ENCODE measurements at regions not wholly inside any gene's neighbourhood (a gene's known extent, or its start where the extent isn't known, plus 50 kb on each side); places are given as distances from the start of the nearest gene placed in this dataset.

- peaks cover 17% of the 10 kb centered on the region for H3K9me3 Mint-ChIP-seq
- no peak overlapping the region for H3K4me3 Mint-ChIP-seq
- H3K27me3 Mint-ChIP-seq, result peaks cover 18% of the 10 kb centered on the region
- ChIA-PET POLR2A (interaction anchor here (0.6 kb wide), 1 partner anchor 649 kb away, joined by 3 read pairs; no protein-coding TSS in a partner anchor), CTCF (interaction anchor here (0.5 to 1.1 kb wide), 5 partner anchors 15 to 68 kb away, joined by 3 to 4 read pairs (median 3); no protein-coding TSS in a partner anchor)
- peaks cover 5% of the 10 kb centered on the region for H3K36me3 Mint-ChIP-seq (ENCODE audit: low read depth)
- H3K4me1 Mint-ChIP-seq, result no peaks in the 10 kb centered on the region
- DNase-seq, result no peak
- H3K27ac Mint-ChIP-seq, result no peak overlapping the region
These were observed 69.7 kb upstream of the SEPTIN5 start for GRCh38 chr22:19644314-19645223.

GRCh38 chr22:19645391-19645790 is 68.9 kb upstream of the SEPTIN5 start:
- no peak overlapping the region for H3K27ac Mint-ChIP-seq
- H3K4me1 Mint-ChIP-seq, result no peaks in the 10 kb centered on the region
- ChIA-PET CTCF (interaction anchor here (1.1 kb wide), 1 partner anchor 16 kb away, joined by 4 read pairs; no protein-coding TSS in a partner anchor), POLR2A (no interaction called here)
- H3K27me3 Mint-ChIP-seq, result peaks cover 23% of the 10 kb centered on the region
- DNase-seq, result no peak
- peaks cover 5% of the 10 kb centered on the region for H3K36me3 Mint-ChIP-seq (ENCODE audit: low read depth)
- H3K9me3 Mint-ChIP-seq, result peaks cover 19% of the 10 kb centered on the region
- H3K4me3 Mint-ChIP-seq, result no peak overlapping the region

DNA sequence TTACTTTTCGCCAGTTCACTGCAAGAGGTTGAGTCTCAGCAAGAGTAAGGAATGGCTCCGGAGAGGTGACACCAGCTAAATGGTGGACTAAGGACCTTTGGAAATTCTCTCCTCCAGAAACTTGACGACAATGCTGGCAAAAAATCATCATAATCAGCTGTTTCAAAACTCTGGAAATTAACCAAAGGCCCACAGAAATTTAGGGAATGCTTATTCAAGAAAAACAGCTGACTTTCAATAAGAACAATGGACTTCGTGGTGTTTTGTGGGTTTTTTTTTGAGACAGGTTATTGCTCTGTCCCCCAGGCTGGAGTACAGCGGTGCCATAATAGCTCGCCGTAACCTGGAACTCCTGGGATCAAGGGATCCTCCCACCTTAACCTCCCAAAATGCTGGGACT is 68.4 kb upstream of the SEPTIN5 start:
- POLR2A ChIA-PET, result no interaction called here
- Mint-ChIP-seq H3K4me1 (no peaks in the 10 kb centered on the region), H3K4me3 (no peak overlapping the region), H3K36me3 (ENCODE audit: low read depth) (peaks cover 5% of the 10 kb centered on the region), H3K9me3 (peaks cover 19% of the 10 kb centered on the region), H3K27me3 (peaks cover 26% of the 10 kb centered on the region), H3K27ac (no peak overlapping the region)
- DNase-seq, result no peak
- CTCF ChIA-PET, result no interaction called here

GRCh38 chr22:19646383-19646782 is 67.9 kb upstream of the SEPTIN5 start:
- H3K36me3 Mint-ChIP-seq (ENCODE audit: low read depth), result peaks cover 5% of the 10 kb centered on the region
- POLR2A ChIA-PET, result no interaction called here
- CTCF ChIA-PET, result interaction anchor here (0.9 kb wide), 1 partner anchor 18 kb away, joined by 3 read pairs; no protein-coding TSS in a partner anchor
- peaks cover 19% of the 10 kb centered on the region for H3K9me3 Mint-ChIP-seq
- no peak overlapping the region for H3K27ac Mint-ChIP-seq
- no peak for DNase-seq
- no peak overlapping the region for H3K4me3 Mint-ChIP-seq
- H3K27me3 Mint-ChIP-seq, result peaks cover 30% of the 10 kb centered on the region
- no peaks in the 10 kb centered on the region for H3K4me1 Mint-ChIP-seq

GRCh38 chr22:19648419-19648929 is 65.8 kb upstream of the SEPTIN5 start:
- ChIA-PET POLR2A (no interaction called here), CTCF (no interaction called here)
- H3K27me3 Mint-ChIP-seq, result peaks cover 40% of the 10 kb centered on the region
- H3K9me3 Mint-ChIP-seq, result peaks cover 19% of the 10 kb centered on the region
- no peak for DNase-seq
- peaks cover 5% of the 10 kb centered on the region for H3K36me3 Mint-ChIP-seq (ENCODE audit: low read depth)
- H3K4me3 Mint-ChIP-seq, result no peak overlapping the region
- no peaks in the 10 kb centered on the region for H3K4me1 Mint-ChIP-seq
- no peak overlapping the region for H3K27ac Mint-ChIP-seq

DNA sequence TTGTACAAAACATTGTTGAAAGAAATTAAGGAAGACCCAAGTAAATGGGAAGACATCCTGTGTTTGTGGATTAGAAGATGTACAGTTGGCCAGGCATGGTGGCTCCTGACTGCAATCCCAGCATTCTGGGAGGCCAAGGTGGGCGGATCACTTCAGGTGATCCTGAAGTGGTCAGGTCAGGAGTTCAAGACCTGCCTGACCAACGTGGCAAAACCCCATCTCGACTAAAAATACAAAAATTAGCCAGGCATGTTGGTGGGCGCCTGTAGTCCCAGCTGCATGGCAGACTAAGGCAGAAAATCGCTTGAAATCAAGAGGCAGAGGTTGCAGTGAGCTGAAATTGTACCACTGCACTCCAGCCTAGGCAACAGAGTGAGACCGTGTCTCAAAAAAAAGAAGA is 62.0 kb upstream of the SEPTIN5 start:
- ChIA-PET CTCF (interaction anchor here (0.9 kb wide), 1 partner anchor 27 kb away, joined by 3 read pairs; no protein-coding TSS in a partner anchor), POLR2A (no interaction called here)
- peaks cover 10% of the 10 kb centered on the region for H3K9me3 Mint-ChIP-seq
- H3K36me3 Mint-ChIP-seq (ENCODE audit: low read depth), result peaks cover 5% of the 10 kb centered on the region
- H3K4me1 Mint-ChIP-seq, result no peaks in the 10 kb centered on the region
- H3K4me3 Mint-ChIP-seq, result no peak overlapping the region
- H3K27me3 Mint-ChIP-seq, result peaks cover 33% of the 10 kb centered on the region
- no peak for DNase-seq
- H3K27ac Mint-ChIP-seq, result no peak overlapping the region

DNA sequence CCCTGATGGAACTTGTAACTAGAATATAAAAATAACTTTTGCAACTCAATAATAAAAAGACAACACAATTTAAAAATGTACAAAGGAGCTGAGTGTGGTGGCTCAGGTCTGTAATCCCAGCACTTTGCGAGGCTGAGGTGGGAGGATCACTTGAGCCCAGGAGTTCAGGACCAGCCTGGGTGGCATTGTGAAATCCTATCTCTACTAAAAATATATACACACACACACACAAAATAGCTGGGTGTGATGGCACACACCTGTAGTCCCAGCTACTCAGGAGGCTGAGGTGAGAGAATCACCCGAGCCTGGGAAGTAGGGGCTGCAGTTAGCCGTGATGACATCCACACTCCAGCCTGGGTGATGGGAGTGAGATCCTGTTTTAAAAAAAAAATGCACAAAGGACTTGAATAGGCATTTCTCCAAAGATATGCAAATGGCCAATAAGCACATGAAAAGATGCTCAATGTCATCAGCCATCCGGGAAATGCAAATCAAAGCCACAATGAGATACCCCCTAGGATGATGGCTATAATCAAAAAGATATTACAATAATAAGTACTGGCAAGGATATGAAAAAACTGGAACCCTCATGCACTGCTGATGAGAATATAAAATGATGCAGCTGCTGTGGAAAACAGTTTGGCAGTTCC is 59.8 kb upstream of the SEPTIN5 start:
- Mint-ChIP-seq H3K27ac (no peak overlapping the region), H3K9me3 (peaks cover 2% of the 10 kb centered on the region)

GRCh38 chr22:19655399-19655798 is 58.9 kb upstream of the SEPTIN5 start:
- POLR2A ChIA-PET, result no interaction called here
- no peaks in the 10 kb centered on the region for H3K9me3 Mint-ChIP-seq

More for the DNA sequence above, 59.8 kb upstream of the SEPTIN5 start:
- no peaks in the 10 kb centered on the region for H3K4me1 Mint-ChIP-seq
- no peaks in the 10 kb centered on the region for H3K36me3 Mint-ChIP-seq (ENCODE audit: low read depth)
- CTCF ChIA-PET, result no interaction called here
- H3K4me3 Mint-ChIP-seq, result no peak overlapping the region
- POLR2A ChIA-PET, result no interaction called here
- peaks cover 23% of the 10 kb centered on the region for H3K27me3 Mint-ChIP-seq
- no peak for DNase-seq

GRCh38 chr22:19656541-19657251 is 57.6 kb upstream of the SEPTIN5 start:
- ChIA-PET CTCF (no interaction called here), POLR2A (no interaction called here)
- H3K27me3 Mint-ChIP-seq, result peaks cover 7% of the 10 kb centered on the region
- no peak overlapping the region for H3K4me3 Mint-ChIP-seq
- no peaks in the 10 kb centered on the region for H3K36me3 Mint-ChIP-seq (ENCODE audit: low read depth)
- H3K4me1 Mint-ChIP-seq, result no peaks in the 10 kb centered on the region
- no peaks in the 10 kb centered on the region for H3K9me3 Mint-ChIP-seq
- no peak for DNase-seq
- no peak overlapping the region for H3K27ac Mint-ChIP-seq

More at GRCh38 chr22:19655399-19655798, 58.9 kb upstream of the SEPTIN5 start:
- Mint-ChIP-seq H3K4me1 (no peaks in the 10 kb centered on the region), H3K27me3 (peaks cover 17% of the 10 kb centered on the region), H3K36me3 (ENCODE audit: low read depth) (no peaks in the 10 kb centered on the region), H3K4me3 (no peak overlapping the region), H3K27ac (no peak overlapping the region)
- DNase-seq, result no peak
- CTCF ChIA-PET, result no interaction called here

GRCh38 chr22:19657252-19658056 is 56.8 kb upstream of the SEPTIN5 start:
- no peak overlapping the region for H3K4me3 Mint-ChIP-seq
- ChIA-PET POLR2A (no interaction called here), CTCF (no interaction called here)
- no peaks in the 10 kb centered on the region for H3K36me3 Mint-ChIP-seq (ENCODE audit: low read depth)
- no peak overlapping the region for H3K27ac Mint-ChIP-seq
- H3K4me1 Mint-ChIP-seq, result no peaks in the 10 kb centered on the region
- DNase-seq, result no peak
- H3K27me3 Mint-ChIP-seq, result peaks cover 5% of the 10 kb centered on the region
- H3K9me3 Mint-ChIP-seq, result no peaks in the 10 kb centered on the region

DNA sequence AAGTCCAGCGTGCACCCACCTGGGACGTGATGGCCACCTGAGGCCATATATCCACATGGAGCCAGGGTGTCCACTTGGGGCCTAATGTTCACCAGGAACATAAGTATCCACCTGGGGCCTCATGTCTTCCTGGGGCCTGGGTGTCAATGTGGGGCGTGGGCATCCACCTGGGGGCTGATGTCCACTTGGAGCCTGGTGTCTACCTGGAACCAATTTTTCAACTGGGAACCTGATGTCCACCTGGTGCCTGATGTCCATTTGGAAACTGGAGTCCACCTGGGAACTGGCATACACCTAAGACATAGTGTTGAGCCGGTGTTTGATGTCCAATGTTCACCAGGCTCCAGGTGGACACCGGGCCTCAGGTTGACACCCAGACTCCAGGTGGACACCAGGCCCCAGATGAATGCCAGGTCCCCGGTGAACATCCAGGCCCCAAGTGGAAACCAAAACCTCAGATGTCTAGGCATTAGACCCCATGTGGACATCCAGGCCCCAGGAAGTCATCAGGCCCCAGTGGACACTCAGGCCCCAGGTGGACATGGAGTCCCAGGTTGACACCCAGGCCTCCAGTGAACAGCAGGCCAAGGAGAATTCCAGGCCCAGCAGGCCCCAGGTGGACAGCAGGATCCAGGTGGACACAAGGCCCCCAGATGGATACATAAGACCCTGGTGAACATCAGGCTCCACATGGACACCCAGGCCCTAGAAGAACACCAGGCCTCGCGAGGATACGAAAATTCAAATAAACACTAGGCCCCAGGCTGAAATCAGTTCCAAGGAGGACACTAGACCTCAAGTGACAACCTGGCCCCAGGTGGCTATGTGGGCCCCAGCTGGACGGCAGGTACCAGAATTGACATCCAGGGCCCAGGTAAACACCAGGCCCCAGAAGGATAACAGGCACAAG is 56.0 kb upstream of the SEPTIN5 start:
- Mint-ChIP-seq H3K27ac (no peak overlapping the region), H3K27me3 (no peaks in the 10 kb centered on the region), H3K4me1 (no peaks in the 10 kb centered on the region), H3K4me3 (no peak overlapping the region), H3K9me3 (no peaks in the 10 kb centered on the region), H3K36me3 (ENCODE audit: low read depth) (no peaks in the 10 kb centered on the region)
- POLR2A ChIA-PET, result no interaction called here
- DNase-seq, result no peak
- CTCF ChIA-PET, result no interaction called here

All from activated CD4-positive, alpha-beta T cell treated with anti-CD3 and anti-CD28 coated beads, Interleukin-2, amount 10 ng/mL, durations not matched to agents 7 days and 5 days (primary cell).